NCI-H526 treated with DMSO at 0.1 percent for 48 hours (cell line): ENCODE measurements at regions not wholly inside any gene's neighbourhood (a gene's known extent, or its start where the extent isn't known, plus 50 kb on each side); places are given as distances from the start of the nearest gene placed in this dataset.

ENCODE experiments used
- DNase-seq: peaks from one replicate; lab custom pipeline; 2025; lab: John Stamatoyannopoulos, UW

DNA sequence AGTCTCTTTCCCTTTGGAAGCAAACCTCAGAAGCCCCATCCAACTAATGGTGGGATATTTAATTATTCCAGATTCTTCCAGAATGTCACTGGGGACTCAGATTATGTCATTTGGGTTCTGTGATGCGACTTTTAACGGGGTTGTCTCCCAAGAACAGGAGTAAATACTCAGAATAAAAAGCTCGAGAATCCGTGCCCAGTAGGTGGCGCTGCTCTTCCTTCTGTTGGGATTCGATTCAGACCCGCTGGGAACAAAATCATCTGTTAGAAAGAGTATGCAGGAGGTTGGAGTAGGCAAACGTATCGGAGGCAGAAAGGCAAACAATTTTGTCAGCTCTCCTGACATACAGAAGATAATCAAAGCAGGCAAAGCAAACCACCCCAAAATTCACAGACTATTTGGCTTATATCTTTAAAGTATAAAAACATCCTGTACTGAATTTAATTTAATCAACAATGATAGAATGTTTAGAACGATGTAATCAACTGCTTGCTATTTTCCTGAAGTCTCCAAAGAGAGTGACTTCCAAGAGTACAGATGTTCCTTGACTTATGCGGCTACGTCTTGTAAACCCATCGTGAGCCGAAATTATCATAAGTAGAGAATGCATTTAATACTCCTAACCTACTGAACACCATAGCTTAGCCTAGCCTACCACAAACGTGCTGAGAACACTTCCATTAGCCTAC lies 169.8 kb upstream of the RAI14 start:
- peak; percentile 82 for DNase-seq

DNA sequence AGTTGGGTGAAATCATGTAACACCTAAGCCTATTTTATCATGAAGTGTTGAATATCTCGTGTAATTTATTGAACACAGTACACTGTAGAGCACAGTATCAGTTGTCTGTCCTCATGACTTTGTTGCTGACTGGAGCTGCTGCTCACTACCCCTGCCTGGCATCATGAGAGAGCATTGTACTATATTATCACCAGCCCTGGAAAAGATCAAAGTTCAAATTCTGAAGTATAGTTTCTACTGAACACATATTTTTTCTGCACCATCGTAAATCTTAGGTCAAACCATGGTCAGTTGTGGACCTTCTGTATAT lies 169.3 kb upstream of the RAI14 start:
- no peak for DNase-seq

DNA sequence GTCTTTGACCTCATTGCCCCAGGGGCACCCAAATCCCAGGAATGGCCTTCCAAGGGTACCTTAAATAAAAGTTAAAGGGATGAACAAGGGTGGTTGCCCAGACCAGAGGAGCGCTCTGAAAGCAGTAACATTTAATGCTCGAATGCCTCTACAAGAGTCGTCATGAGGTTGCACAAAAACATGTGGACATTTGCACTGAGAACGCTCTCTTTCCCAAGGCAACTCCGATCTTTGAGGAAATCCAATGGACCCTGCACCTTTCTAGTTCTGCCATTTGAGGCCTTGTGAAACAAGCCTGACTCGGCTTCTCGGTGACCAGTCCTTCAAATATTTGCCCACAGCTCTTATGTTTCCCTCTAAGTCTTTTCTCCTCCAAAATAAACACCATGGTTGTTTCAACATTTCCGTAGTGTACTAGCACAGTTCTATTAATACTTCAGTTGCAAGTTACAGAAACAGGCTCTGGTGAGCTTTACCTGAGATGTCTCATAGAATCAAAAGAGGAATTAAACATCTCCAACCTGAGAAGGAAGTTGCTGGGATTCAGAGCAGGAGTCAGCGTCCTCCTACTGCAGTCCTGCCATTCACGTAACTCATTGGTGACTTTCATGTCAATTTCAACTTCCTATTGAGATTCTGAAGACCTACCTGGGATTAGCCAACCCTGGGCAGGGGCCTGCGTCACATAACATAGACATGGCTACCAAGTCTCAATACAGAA lies 168.8 kb upstream of the RAI14 start:
- DNase-seq: no peak

DNA sequence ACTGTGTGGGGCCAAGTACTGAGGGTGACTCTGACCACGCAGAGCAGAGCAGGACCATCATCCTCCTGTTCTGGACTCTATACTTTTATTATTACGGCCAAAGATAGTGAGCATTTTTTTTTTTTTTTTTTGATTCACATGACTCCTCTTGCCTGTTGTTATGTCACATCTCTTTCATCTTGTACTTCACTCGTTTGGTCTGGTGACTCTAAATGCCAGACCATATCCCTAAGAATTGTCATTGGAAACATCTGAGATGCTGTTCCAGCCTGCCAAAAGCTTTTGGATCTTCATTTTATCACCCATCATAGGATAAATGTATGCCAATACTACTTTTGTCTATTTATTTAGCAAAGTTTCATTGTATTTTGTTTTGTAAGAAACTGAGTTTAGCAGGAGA lies 168.2 kb upstream of the RAI14 start:
- DNase-seq: no peak

DNA sequence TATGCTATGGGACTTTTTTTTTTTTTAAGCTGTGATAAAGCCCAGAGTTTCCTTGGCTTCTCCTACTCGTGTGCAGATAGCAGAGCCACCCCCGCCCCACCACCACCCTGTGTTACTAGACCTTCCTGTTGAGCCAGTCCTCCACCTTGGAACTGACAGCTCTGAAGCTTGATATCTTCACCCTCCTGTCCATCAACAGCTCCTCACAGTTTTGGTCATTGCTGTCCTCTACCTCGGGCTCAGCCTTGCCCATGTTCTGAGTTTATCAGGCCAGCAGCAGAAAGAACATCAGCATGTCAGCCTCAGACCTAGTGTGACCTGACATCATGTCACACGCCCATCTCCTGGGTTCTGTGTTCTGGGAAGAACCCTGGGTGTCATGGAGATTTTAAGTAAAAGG lies 167.1 kb upstream of the RAI14 start:
- DNase-seq: no peak

DNA sequence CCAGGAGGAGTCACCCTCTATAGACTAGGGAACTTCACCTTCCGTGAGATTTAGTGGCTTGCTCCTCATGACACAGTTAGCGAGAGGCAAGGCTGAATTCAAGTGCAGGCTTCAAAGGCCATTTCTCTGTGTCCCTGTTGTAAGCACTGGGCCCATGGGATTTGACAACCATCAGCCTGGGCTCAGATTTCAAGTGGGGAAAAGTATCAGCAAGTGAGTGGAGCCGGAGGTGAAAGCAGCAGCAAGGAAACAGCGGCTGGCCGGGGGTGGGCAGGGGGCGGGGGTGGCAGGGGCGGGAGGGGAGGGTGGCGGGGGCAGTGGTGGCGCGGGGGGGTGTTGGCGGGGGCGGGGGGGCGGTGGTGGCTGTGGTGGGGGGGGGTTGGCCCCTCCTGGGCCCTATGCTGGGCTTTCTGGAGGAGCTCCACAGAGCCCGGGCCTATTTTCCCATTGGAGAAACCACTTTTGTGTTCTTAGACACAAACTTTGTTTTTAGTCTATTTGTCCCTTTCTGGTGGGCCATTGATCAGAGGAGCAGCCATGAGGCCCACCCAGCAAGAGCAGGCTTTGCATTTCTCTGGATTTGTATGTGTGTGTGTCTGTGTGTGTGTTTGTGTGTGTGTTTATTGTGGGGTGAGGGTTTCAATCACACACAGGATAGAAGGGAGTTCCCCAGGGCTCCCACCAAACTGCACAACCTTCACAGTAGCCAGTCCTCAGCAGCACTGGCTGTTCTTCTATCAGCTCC lies 165.4 kb upstream of the RAI14 start:
- peak; percentile 23 for DNase-seq

DNA sequence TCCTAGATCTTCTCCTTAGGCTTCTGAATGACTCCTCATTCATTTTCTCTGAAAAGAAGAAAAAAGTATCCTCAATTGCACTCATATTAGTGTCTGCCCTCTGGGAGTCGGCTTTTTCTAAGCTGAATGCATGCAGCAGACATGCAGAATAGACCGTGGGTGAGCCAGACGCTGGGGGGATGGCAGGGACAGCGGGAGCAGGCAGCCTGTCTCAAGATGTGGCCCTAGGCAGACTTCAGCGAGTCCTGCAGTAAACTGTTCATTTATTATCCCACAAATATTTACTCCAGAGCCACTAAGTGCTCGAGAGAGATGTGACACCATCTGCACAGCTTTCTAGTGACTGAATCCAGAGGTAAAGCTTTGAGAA lies 164.9 kb upstream of the RAI14 start:
- no peak for DNase-seq

DNA sequence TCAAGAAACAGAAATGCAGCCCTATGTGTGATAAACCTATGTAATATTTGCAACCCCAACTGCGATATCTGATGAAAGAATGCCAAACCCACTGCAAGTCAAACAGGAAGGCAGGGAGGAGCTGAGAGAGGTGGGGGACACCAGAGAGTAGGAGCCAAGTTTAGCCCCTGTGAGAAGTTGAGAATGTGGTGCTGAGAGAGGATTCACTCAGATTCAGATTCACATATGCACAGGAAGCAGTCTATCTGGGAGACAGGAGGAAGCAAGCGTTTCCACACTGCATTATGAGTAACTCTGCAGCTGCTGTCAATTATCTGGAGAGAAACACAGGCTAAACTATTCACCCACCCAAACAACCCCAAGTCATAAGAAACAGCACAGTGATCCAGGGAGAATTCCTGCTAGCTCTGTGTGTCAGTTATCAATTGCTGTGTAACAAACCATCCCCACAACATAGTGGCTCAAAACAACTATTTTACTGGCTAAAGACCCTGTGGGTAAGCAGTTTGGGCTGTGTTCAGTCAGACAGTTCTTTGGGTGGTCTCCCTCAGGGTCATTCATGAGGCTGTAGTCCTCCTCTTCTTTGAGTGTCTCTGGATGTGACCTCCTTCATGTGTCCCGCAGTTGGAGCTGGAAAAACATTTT lies 161.9 kb upstream of the RAI14 start:
- DNase-seq: no peak

DNA sequence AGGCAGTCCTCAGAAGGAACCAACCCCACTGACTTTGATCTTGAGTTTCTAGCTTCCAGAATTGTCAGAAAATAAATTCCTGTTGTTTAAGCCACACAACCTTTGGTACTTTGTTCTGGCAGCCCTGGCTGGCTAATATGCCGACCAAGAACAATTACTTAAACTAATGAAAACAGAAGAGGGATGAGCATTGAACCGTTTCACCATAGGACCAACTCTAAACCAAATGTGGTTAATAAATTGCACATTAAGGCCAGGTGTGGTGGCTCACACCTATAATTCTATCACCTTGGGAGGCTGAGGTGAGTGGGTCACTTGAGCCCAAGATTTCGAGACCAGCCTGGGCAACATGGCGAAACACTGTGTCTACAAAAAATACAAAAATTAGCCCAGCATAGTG lies 160.9 kb upstream of the RAI14 start:
- no peak for DNase-seq

DNA sequence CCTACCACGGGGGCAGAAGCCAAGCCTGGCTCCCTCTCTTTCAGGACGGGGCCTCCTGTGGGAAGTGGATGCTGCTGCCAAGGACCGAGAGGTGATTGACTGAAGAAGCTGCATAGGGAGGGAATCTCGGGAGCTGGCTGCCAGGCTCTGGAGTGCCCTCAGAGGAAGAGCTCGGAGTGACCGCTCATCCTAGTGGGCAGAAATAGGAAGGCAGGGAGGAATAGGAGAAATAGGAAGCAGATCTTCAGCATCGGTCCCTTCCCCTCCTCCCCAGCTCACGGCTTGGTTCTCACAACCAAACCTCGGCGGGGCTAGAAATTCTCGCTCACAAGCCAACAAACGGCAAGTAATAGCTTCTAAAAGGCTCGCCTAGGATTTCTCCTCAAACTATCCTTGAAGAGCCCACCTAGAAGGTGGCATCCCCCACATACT lies 159.9 kb upstream of the RAI14 start:
- no peak for DNase-seq

DNA sequence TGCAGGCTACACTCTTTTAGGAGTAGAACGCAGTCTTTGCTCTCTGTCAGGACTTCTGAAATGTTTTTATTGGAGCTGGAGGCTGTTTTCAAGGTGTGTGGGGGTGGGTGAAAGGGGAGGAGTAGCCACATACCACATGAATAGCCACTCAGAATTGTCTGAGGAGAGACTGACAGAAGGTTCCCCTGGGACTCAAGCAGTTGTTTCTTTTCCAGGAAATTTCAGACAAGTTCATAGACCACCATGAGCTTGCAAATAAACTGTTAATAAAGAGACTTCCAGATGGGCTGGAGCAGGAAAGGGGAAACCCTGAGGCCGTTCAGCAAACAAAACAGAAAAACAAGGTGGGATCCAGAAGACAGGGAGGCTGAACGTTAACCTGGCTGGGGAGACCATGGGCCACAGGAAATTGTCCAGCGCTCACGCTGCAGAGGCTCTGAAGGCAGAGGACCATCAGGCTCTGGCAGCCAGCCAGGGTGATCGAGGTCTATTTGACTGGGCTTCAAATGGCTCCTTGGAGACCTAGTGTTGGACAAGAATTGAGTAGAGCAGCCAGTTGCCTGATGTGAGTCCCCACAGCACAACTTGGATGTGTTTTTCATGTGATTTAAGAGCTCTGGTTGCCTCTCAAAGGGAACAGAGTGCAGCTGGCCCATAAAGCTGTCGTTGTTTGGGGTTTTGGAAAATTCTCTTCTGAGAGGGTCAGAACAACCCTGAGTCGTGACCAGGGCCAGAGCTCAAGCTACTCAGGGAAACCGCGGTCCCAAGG lies 159.2 kb upstream of the RAI14 start:
- DNase-seq: no peak

DNA sequence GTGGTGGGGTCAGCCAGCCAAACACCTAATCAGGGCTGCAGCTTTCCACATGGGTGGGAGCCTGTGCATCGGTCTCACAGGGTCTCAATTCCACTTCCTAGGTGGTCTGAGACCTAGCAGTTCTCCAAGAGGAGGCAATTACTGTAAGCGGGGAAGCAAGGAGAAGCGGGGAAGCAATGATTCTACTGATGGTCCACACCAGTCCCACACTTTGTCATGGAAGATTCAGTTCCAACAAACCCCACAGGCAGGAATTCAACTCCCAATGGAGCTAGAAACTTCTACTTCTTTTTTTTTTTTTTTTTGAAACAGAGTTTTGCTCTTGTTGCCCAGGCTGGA lies 158.7 kb upstream of the RAI14 start:
- no peak for DNase-seq

DNA sequence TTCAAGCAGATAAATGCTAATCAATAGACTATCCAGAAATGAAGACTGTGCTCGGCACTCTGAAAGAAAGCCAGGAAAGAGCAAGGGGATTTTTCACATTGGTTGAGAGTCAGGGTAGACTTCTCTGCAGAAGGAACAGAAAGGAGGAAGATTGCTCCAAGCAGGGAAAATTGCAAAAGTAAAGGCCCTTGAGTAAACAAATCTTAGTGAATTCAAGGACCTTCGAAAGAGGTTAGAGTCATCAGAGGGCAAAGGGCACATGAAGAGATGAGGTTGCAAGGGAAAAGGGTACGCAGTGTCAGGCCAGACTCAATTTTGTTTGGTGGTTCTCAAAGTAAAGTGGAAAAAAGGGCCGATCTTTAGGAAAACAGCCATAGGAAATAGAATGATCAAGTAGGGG lies 157.6 kb upstream of the RAI14 start:
- no peak for DNase-seq

DNA sequence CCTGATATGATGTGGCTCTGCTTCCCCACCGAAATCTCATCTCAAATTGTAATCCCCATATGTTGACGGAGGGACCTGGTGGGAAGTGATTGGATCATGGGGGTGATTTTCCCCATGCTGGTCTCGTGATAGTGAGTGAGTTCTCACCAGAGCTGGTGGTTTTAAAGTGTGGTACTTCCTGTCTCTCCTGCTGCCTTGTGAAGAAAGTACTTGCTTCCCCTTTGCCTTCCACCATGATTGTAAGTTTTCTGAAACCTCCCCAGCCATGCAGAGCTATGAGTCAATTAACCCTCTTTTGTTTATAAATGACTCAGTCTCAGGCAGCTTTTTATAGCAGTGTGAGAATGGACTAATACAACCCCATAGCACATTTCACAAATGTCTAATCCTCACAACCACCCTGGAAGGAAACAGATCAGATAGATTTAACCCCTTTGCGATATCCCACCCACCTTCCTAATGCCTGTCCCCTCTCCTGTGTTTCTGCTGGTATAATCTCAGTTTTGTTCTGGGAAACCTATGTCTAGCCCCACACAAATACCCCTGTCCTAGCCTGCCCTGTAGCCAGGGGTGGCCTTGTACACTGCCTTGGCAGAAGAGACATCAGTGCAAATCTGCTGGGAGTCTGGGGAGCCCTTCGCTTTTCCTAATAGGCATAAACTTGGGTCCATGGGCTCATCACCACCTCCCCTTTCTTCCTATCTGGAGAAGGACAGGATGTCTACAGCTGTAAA lies 157.0 kb upstream of the RAI14 start:
- no peak for DNase-seq

DNA sequence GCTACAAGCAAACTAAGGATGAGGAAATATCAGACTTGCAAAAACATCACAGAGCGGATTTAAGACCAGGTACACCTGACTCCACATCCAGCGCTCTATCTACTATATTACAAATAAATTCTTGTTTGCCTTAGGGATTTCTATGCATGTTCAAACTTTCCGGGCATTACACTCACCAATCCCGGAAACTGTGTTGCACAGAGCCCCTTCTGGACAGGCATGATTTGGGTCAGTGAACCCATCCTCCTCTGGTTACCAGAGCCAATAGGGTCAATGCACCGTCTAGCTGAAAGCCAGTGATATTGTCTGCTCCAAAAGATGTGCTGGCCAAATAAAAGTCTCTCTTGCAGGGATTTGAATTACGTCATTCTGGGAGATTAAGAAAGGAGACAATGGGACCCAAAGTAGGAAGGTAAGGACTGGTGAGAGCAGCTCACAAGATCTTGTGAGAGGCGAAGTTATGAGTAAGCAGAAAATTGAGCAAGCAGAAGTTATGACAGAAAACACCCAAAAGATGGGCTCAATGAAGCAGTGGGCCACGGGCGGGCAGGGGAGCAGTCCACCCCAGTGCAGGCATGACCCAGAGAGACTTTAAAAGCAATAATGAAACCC lies 155.8 kb upstream of the RAI14 start:
- DNase-seq: no peak

DNA sequence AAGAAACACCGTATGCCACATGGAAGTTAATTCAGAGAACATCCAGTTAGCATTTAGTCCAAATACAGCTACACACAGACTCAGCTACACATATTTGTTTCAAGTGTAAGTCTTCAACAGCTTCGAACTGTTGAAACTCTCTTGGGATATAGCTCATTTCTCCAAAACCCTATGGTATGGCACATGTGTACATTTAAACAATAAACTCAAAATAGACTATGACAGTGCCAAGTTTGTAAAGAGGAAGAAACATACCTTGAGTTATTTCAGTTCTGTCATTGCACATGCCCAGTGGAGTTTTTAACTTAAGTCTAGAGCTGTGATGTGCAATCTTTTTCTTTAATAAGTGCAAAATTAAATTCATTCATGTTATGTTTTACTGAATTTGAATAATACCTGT lies 155.1 kb upstream of the RAI14 start:
- DNase-seq: no peak

DNA sequence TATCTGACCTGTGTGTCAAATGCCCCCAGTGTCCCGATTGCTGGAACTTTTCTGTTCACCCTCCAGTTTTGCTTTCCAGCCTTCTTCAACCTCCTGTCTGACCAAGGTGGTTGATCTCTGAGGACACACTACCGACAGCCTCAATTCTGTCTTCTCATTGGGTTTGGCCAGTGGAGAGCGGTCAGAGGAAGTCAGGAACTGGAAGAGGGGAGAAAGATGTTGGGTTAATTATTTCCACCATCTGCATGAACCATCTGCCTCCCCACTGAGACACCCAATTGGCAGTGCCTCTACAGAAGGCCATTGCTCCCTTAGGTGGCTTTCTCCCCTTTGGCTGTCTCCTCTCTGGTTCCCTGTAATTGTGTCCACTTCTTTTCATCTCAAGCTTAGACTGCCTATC lies 154.3 kb upstream of the RAI14 start:
- DNase-seq: no peak

DNA sequence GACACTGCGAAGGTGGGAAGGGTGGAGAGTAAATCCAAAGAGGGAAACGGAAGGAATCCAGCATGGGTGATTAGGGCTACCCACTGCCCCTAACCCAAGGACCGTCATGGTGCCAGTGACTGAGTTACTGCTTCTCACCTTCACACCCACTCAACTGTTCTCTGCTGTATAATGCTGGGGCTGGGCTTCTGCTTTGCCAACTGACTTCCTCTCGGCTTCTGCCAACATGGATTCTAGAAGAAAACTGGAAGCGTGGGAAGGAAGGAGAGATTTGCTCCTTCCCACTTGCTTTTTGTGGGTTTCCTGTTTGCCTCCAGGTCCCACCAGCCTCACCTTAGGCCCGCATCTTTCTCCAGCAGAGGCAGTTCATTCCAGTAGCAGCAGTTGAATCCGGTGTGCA lies 153.5 kb upstream of the RAI14 start:
- no peak for DNase-seq

DNA sequence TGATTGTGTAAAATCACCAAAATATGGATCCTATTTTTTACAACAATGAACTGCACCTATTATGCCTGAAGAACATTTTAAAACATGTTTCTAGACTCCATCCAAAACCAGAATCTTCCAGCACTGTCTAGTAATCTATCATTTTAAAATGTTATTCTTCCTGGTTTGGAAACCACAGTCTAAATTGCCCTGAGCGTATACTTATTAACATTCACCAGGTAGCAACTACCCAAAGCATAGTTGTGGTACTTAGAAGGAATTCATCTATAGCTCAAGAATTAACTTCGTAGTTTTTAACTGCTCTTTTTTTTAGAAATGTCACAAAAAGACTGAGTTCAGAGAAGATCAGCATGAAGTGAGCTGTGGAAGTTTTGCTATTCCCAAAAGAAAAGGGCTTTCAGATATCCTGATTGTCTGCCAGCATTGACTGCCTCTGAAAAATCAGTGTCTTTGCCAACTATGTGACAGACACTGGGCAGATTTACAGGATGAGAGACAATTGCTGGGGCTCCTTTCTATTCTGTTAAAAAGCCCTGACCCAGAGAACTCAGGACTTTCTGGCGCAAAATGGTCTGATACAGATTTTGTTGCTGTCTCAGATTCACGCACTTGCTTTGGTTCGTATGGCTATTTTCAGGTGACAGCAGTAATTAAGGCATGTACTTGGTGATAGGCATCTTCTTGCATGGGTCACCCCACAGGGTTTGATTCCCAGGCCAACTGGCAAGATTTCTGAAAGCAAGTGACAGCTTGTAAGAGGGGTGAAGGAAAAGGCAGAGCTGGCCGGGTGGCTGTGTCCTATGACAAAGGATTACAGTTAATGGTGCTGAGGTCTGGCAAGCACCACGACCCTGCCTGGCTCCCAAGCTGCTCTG lies 152.5 kb upstream of the RAI14 start:
- no peak for DNase-seq

DNA sequence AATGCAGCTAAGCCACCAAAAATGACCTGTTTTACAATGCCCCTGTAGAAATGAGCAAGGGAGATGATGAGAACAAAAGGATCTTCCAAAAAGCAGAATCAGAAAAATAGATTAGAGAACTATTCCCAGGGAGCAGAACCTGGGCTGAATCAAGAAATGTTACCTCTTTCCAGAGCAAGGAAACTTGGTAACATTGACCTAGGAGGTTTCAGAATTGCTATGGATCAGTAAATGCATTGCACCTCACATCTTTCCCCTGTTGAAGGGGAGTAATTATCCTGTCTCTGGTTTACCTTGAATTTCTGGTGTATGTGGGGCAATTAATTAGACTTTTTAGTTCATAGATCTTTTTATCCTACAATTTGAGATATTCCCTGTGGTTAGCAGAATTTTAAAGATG lies 151.2 kb upstream of the RAI14 start:
- no peak for DNase-seq
